HepG2 (cell line): ENCODE measurements at regions not wholly inside any gene's neighbourhood (a gene's known extent, or its start where the extent isn't known, plus 50 kb on each side); places are given as distances from the start of the nearest gene placed in this dataset.

ENCODE experiments used
- ATAC-seq: fragments of 200-7000 bp; cut with Tn5 transposase; 3 replicates; pipeline ENCODE4 v1.9.1; 2020; ENCODE audit warnings: mild to moderate bottlenecking, moderate library complexity
- BruUV-seq: library from RNA; stranded (reverse); fragments of 400-500 nt; replicated peaks from 2 replicates; lab custom pipeline; 2021; lab: Mats Ljungman, UMichigan
- CTCF ChIA-PET: fragments of 300-600 bp; formaldehyde crosslinking; extraction: SDS; loops from one replicate; lab custom pipeline; 2021; ENCODE audit warnings: low total read pairs, inconsistent platforms, low intra/inter-chr PET ratio; lab: Yijun Ruan, JAX
- POLR2A ChIA-PET: fragments of 350-600 bp; sonication (Branson Sonifier 250); formaldehyde crosslinking; loops from one replicate; lab custom pipeline; 2020; ENCODE audit warnings: antibody characterized with exemption, inconsistent platforms; lab: Yijun Ruan, JAX
- DNase-seq: peaks from one replicate; pipeline ENCODE4 v3.0.0-alpha.2; 2015; ENCODE audit warnings: low spot score
- FAIRE-seq: peaks from 3 replicates; lab custom pipeline; 2011; peaks lifted over from hg19 to GRCh38; lab: Jason Lieb, UNC
- H2AFZ ChIP-seq: one replicate; pipeline ENCODE4 v1.6.1; 2011; ENCODE audit warnings: low read length, inconsistent platforms
- H3K27ac ChIP-seq: fragments of 300-600 bp; 3 replicates; pipeline ENCODE4 v1.8.0; 2011; ENCODE audit warnings: mixed run types, mild to moderate bottlenecking, mixed read lengths, low read length, inconsistent platforms; ENCODE audit not compliant: insufficient read depth; ENCODE audit errors: extremely low read length
- H3K27me3 ChIP-seq, 2 experiments: fragments of 200-600 bp in 1 of 2; 2 replicates in 1 of 2; 3 replicates in 1 of 2; pipeline versions ENCODE4 v1.6.0 to v1.8.0; 2011; ENCODE audit warnings: low read length in 2 of 2, mild to moderate bottlenecking in 2 of 2, moderate library complexity in 2 of 2, inconsistent platforms in 1 of 2; ENCODE audit not compliant: insufficient read depth in 2 of 2, control insufficient read depth in 1 of 2
- H3K36me3 ChIP-seq, 2 experiments: fragments of 200-600 bp in 1 of 2; replicated peaks in 1 of 2; 2 replicates in 1 of 2; 3 replicates in 1 of 2; pipeline versions ENCODE4 v1.5.1 to v1.8.0; 2011; ENCODE audit warnings: low read length in 2 of 2, inconsistent platforms in 1 of 2; ENCODE audit not compliant: insufficient read depth in 2 of 2, control insufficient read depth in 1 of 2
- H3K4me1 ChIP-seq: 2 replicates; pipeline ENCODE4 v1.5.1; 2012; ENCODE audit warnings: low read length, inconsistent platforms; ENCODE audit not compliant: insufficient read depth
- H3K4me2 ChIP-seq: 2 replicates; pipeline ENCODE4 v1.6.0; 2011; ENCODE audit warnings: low read depth, low read length, inconsistent platforms
- H3K4me3 ChIP-seq, 3 experiments: fragments of 200-600 bp in 1 of 3; sonication (generic), shearing (Covaris generic) in 1 of 3; replicated peaks in 1 of 3; 2 replicates each; pipeline ENCODE4 v1.5.1; 2011 to 2016; ENCODE audit warnings: low read length in 3 of 3, inconsistent platforms in 2 of 3, low read depth in 2 of 3, mild to moderate bottlenecking in 2 of 3, control low read depth in 1 of 3, mixed read lengths in 1 of 3; ENCODE audit not compliant: insufficient read depth in 1 of 3
- H3K79me2 ChIP-seq: one replicate; pipeline ENCODE4 v1.6.1; 2011; ENCODE audit warnings: low read length, inconsistent platforms; ENCODE audit not compliant: insufficient read depth
- H3K9ac ChIP-seq: 2 replicates; pipeline ENCODE4 v1.6.0; 2011; ENCODE audit warnings: mild to moderate bottlenecking, low read depth, low read length, inconsistent platforms; ENCODE audit not compliant: insufficient read depth
- H3K9me3 ChIP-seq: 2 replicates; pipeline ENCODE4 v1.5.1; 2012; ENCODE audit warnings: mild to moderate bottlenecking, low read length
- H4K20me1 ChIP-seq: 2 replicates; pipeline ENCODE4 v1.6.0; 2011; ENCODE audit warnings: inconsistent platforms, mild to moderate bottlenecking, low read length, moderate library complexity; ENCODE audit not compliant: insufficient read depth
- BCL6 ChIP-seq: IDR thresholded peaks from 2 replicates; pipeline ENCODE4 v1.6.1; 2016; ENCODE audit warnings: missing genetic modification reagents, missing compliant biosample characterization
- ETS1 ChIP-seq: sonication (generic); formaldehyde crosslinking; IDR thresholded peaks from 2 replicates; pipeline ENCODE4 v1.4.0; 2020; ENCODE audit warnings: missing genetic modification reagents
- HBP1 ChIP-seq: IDR thresholded peaks from 2 replicates; pipeline ENCODE4 v1.6.1; 2016; ENCODE audit warnings: low read depth, control low read depth
- HOXA7 ChIP-seq: sonication (generic); formaldehyde crosslinking; IDR thresholded peaks from 2 replicates; pipeline ENCODE4 v1.8.1; 2022; ENCODE audit warnings: mild to moderate bottlenecking, missing genetic modification reagents, moderate library complexity
- MATR3 ChIP-seq: sonication (generic); formaldehyde crosslinking; IDR thresholded peaks from 2 replicates; pipeline ENCODE4 v1.4.0; 2020; ENCODE audit warnings: missing genetic modification reagents
- ZBTB39 ChIP-seq: sonication (generic); formaldehyde crosslinking; IDR thresholded peaks from 2 replicates; pipeline ENCODE4 v1.5.0; 2020; ENCODE audit warnings: missing genetic modification reagents
- WGBS: methylation state at CpG from one replicate; pipeline ENCODE4 v1.1.6; 2017; ENCODE audit warnings: low lambda C conversion rate; 5-methylcytosine and 5-hydroxymethylcytosine counted together
- in situ Hi-C: cut with HindIII; loops from 2 replicates; pipeline ENCODE4 v1.10.0; 2017; ENCODE audit warnings: low pct_unique_long_range_greater_than_20kb; ENCODE audit not compliant: extremely low pct_ligation_motif_present
- intact Hi-C: fragments of 100-400 bp; cut with micrococcal nuclease; formaldehyde crosslinking; loops from one replicate; pipeline ENCODE4 v1.10.0; 2022; ENCODE audit not compliant: unreplicated experiment
- TF ChIP-seq, protein P1 (sequence below): sonication (generic); formaldehyde crosslinking; IDR thresholded peaks from 2 replicates; pipeline ENCODE4 v1.4.0; 2020; ENCODE audit warnings: missing genetic modification reagents
- TF ChIP-seq, protein P2 (sequence below): sonication (generic); formaldehyde crosslinking; IDR thresholded peaks from 2 replicates; pipeline ENCODE4 v1.4.0; 2020; ENCODE audit warnings: mild to moderate bottlenecking, missing genetic modification reagents
- TF ChIP-seq, protein P3 (sequence below): IDR thresholded peaks from 2 replicates; pipeline ENCODE4 v1.4.0; 2020; ENCODE audit warnings: mild to moderate bottlenecking, missing genetic modification reagents

GRCh38 chr14:84162633-84163032 lies 1367.3 kb upstream of the FLRT2 start (continued):
- TF ChIP-seq ZBTB39 (CRISPR knock-in tag) = no peak
- TF ChIP-seq, protein P1, sequence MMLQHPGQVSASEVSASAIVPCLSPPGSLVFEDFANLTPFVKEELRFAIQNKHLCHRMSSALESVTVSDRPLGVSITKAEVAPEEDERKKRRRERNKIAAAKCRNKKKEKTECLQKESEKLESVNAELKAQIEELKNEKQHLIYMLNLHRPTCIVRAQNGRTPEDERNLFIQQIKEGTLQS (CRISPR knock-in tag) = no peak
- TF ChIP-seq MATR3 (CRISPR knock-in tag) = no peak
- no peak for TF ChIP-seq HBP1 (CRISPR knock-in tag)
- no peak for TF ChIP-seq BCL6

- no peaks in the 10 kb centered on the region for H3K36me3 ChIP-seq
- DNase-seq = no peak
- H2AFZ ChIP-seq = no peak overlapping the region
- CTCF ChIA-PET = no interaction called here
- H3K27ac ChIP-seq = no peak overlapping the region
- H3K79me2 ChIP-seq = no peaks in the 10 kb centered on the region
- TF ChIP-seq HOXA7 = no peak
- no peak for TF ChIP-seq ETS1 (CRISPR knock-in tag)
- TF ChIP-seq, protein P2, sequence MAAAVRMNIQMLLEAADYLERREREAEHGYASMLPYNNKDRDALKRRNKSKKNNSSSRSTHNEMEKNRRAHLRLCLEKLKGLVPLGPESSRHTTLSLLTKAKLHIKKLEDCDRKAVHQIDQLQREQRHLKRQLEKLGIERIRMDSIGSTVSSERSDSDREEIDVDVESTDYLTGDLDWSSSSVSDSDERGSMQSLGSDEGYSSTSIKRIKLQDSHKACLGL (CRISPR knock-in tag) = no peak
- TF ChIP-seq, protein P3, sequence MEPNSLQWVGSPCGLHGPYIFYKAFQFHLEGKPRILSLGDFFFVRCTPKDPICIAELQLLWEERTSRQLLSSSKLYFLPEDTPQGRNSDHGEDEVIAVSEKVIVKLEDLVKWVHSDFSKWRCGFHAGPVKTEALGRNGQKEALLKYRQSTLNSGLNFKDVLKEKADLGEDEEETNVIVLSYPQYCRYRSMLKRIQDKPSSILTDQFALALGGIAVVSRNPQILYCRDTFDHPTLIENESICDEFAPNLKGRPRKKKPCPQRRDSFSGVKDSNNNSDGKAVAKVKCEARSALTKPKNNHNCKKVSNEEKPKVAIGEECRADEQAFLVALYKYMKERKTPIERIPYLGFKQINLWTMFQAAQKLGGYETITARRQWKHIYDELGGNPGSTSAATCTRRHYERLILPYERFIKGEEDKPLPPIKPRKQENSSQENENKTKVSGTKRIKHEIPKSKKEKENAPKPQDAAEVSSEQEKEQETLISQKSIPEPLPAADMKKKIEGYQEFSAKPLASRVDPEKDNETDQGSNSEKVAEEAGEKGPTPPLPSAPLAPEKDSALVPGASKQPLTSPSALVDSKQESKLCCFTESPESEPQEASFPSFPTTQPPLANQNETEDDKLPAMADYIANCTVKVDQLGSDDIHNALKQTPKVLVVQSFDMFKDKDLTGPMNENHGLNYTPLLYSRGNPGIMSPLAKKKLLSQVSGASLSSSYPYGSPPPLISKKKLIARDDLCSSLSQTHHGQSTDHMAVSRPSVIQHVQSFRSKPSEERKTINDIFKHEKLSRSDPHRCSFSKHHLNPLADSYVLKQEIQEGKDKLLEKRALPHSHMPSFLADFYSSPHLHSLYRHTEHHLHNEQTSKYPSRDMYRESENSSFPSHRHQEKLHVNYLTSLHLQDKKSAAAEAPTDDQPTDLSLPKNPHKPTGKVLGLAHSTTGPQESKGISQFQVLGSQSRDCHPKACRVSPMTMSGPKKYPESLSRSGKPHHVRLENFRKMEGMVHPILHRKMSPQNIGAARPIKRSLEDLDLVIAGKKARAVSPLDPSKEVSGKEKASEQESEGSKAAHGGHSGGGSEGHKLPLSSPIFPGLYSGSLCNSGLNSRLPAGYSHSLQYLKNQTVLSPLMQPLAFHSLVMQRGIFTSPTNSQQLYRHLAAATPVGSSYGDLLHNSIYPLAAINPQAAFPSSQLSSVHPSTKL = no peak
- no peak overlapping the region for H3K9ac ChIP-seq
- no peak overlapping the region for H3K4me3 ChIP-seq
- intact Hi-C loops = no loop called here
- no peak for FAIRE-seq
- no peaks in the 10 kb centered on the region for H4K20me1 ChIP-seq
- H3K4me2 ChIP-seq = no peak overlapping the region
- WGBS = 3% methylated on average over 3 of the region's 3 CpGs
- in situ Hi-C loops = no loop called here
- H3K27me3 ChIP-seq = no peaks in the 10 kb centered on the region
- ATAC-seq = no peak
- H3K4me1 ChIP-seq = no peaks in the 10 kb centered on the region
- H3K9me3 ChIP-seq = peaks cover 78% of the 10 kb centered on the region
- POLR2A ChIA-PET = no interaction called here
- BruUV-seq = no TSS peak
Observed at GRCh38 chr14:84167026-84167425, 1362.9 kb upstream of the FLRT2 start.
